Gastroesophageal sphincter (tissue), 3 donors: ENCODE measurements at regions not wholly inside any gene's neighbourhood (a gene's known extent, or its start where the extent isn't known, plus 50 kb on each side); places are given as distances from the start of the nearest gene placed in this dataset.

ENCODE experiments used
- CTCF ChIP-seq, 4 experiments: fragments of 200-600 bp in 2 of 4; fragments of 450-650 bp in 2 of 4; sonication (generic) in 1 of 4; IDR thresholded peaks; one replicate each; pipeline ENCODE4 v1.5.1; 2017 to 2019; ENCODE audit warnings: antibody characterized with exemption in 4 of 4, mild to moderate bottlenecking in 2 of 4, moderate library complexity in 2 of 4
- EP300 ChIP-seq: sonication (generic); formaldehyde crosslinking; IDR thresholded peaks from one replicate; pipeline ENCODE4 v1.6.1; 2017; ENCODE audit warnings: antibody characterized with exemption, mild to moderate bottlenecking

DNA sequence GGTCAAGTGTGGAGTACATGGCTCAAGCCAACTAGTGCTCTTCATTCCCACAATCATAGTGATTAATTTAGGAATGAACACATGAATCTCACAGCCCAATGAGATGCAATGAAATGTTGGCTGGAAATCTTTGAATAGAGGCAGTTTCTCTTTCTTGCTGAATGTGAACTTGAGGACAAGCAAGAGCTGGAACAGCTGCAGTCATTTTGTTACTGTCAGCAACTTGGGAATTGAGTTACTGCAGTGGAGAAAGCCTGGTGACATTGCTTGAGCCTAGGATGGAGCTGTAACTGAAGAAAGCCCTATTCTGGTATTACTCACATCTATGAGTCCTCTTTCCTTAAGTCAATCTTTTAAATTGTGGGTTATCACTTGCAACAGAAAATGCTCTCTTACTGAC is 62.3 kb downstream of the YIPF5 start:
- no peak for TF ChIP-seq CTCF (IDR thresholded peaks at IDR 0.05)
- no peak for TF ChIP-seq EP300
